H9 (cell line): ENCODE measurements at regions not wholly inside any gene's neighbourhood (a gene's known extent, or its start where the extent isn't known, plus 50 kb on each side); places are given as distances from the start of the nearest gene placed in this dataset.

ENCODE experiments used
- DNase-seq: peaks from one replicate; pipeline ENCODE4 v3.0.0-alpha.2; 2017
- H2AFZ ChIP-seq: one replicate; pipeline ENCODE4 v1.6.1; 2013; ENCODE audit warnings: mild to moderate bottlenecking, low read length, control low read depth, moderate library complexity
- H2AK5ac ChIP-seq: 2 replicates; pipeline ENCODE4 v1.6.1; 2013; ENCODE audit warnings: low read length, control low read depth, mixed read lengths; ENCODE audit not compliant: insufficient read length
- H2BK120ac ChIP-seq: one replicate; pipeline ENCODE4 v1.6.1; 2013; ENCODE audit warnings: low read depth, mild to moderate bottlenecking, low read length, control low read depth, inconsistent platforms; ENCODE audit not compliant: poor library complexity, severe bottlenecking
- H2BK12ac ChIP-seq: 2 replicates; pipeline ENCODE4 v1.6.1; 2013; ENCODE audit warnings: low read length, control low read depth, mixed read lengths, low read depth; ENCODE audit not compliant: insufficient read length
- H2BK15ac ChIP-seq: 2 replicates; pipeline ENCODE4 v1.6.1; 2013; ENCODE audit warnings: low read depth, low read length, control low read depth
- H2BK20ac ChIP-seq: one replicate; pipeline ENCODE4 v1.6.1; 2013; ENCODE audit warnings: low read depth, mild to moderate bottlenecking, low read length, control low read depth, inconsistent platforms; ENCODE audit not compliant: poor library complexity, severe bottlenecking
- H2BK5ac ChIP-seq: 2 replicates; pipeline ENCODE4 v1.6.1; 2013; ENCODE audit warnings: low read length, control low read depth, mixed read lengths; ENCODE audit not compliant: insufficient read length
- H3K14ac ChIP-seq: 2 replicates; pipeline ENCODE4 v1.6.1; 2013; ENCODE audit warnings: low read length, control low read depth; ENCODE audit not compliant: insufficient read depth
- H3K18ac ChIP-seq: 2 replicates; pipeline ENCODE4 v1.6.1; 2013; ENCODE audit warnings: low read depth, mild to moderate bottlenecking, mixed read lengths, low read length, control low read depth; ENCODE audit not compliant: insufficient read length
- H3K23ac ChIP-seq: 2 replicates; pipeline ENCODE4 v1.6.1; 2013; ENCODE audit warnings: low read length, control low read depth, mixed read lengths, low read depth; ENCODE audit not compliant: insufficient read length
- H3K23me2 ChIP-seq: 2 replicates; pipeline ENCODE4 v1.6.1; 2013; ENCODE audit warnings: low read depth, mild to moderate bottlenecking, mixed read lengths, low read length, control low read depth; ENCODE audit not compliant: insufficient read length, poor library complexity, severe bottlenecking
- H3K27ac ChIP-seq: 2 replicates; pipeline ENCODE4 v1.5.1; 2013; ENCODE audit warnings: low read length, control low read depth, mixed read lengths, low read depth; ENCODE audit not compliant: insufficient read length
- H3K27me3 ChIP-seq: 2 replicates; pipeline ENCODE4 v1.6.1; 2013; ENCODE audit warnings: low read length, control low read depth, inconsistent platforms; ENCODE audit not compliant: insufficient read depth
- H3K4ac ChIP-seq: 2 replicates; pipeline ENCODE4 v1.6.1; 2013; ENCODE audit warnings: low read depth, mild to moderate bottlenecking, control low read depth, inconsistent platforms, low read length, moderate library complexity
- H3K4me1 ChIP-seq: 2 replicates; pipeline ENCODE4 v1.6.1; 2013; ENCODE audit warnings: low read length, control low read depth, inconsistent platforms; ENCODE audit not compliant: insufficient read depth
- H3K4me2 ChIP-seq: 2 replicates; pipeline ENCODE4 v1.6.1; 2013; ENCODE audit warnings: low read length, control low read depth, mixed read lengths; ENCODE audit not compliant: insufficient read length, insufficient read depth
- H3K56ac ChIP-seq: 2 replicates; pipeline ENCODE4 v1.6.1; 2013; ENCODE audit warnings: low read depth, mild to moderate bottlenecking, mixed read lengths, low read length, control low read depth; ENCODE audit not compliant: insufficient read length
- H3K79me1 ChIP-seq: 2 replicates; pipeline ENCODE4 v1.6.1; 2013; ENCODE audit warnings: low read depth, mild to moderate bottlenecking, moderate library complexity, low read length, control low read depth, inconsistent platforms; ENCODE audit not compliant: insufficient read depth, poor library complexity, severe bottlenecking
- H3K79me2 ChIP-seq: 2 replicates; pipeline ENCODE4 v1.6.1; 2013; ENCODE audit warnings: low read length, control low read depth, inconsistent platforms; ENCODE audit not compliant: insufficient read depth
- H3K9ac ChIP-seq: 2 replicates; pipeline ENCODE4 v1.6.1; 2013; ENCODE audit warnings: low read length, control low read depth, mixed read lengths; ENCODE audit not compliant: insufficient read length; ENCODE audit errors: extremely low read depth
- H3K9me3 ChIP-seq: one replicate; pipeline ENCODE4 v1.6.1; 2013; ENCODE audit warnings: low read depth, low read length, inconsistent platforms; ENCODE audit not compliant: control insufficient read depth
- H3T11ph ChIP-seq: one replicate; pipeline ENCODE4 v1.6.1; 2013; ENCODE audit warnings: mild to moderate bottlenecking, low read length, control low read depth, inconsistent platforms
- H4K20me1 ChIP-seq: one replicate; pipeline ENCODE4 v1.6.1; 2013; ENCODE audit not compliant: control insufficient read depth, insufficient read length, insufficient read depth
- H4K5ac ChIP-seq: 2 replicates; pipeline ENCODE4 v1.6.1; 2013; ENCODE audit warnings: low read depth, mild to moderate bottlenecking, mixed read lengths, low read length, control low read depth; ENCODE audit not compliant: insufficient read length
- H4K8ac ChIP-seq: replicated peaks from 2 replicates; pipeline ENCODE4 v1.6.1; 2013; ENCODE audit warnings: low read length, control low read depth, mixed read lengths, low read depth; ENCODE audit not compliant: insufficient read length
- H4K91ac ChIP-seq: 2 replicates; pipeline ENCODE4 v1.6.1; 2013; ENCODE audit warnings: low read depth, mild to moderate bottlenecking, moderate library complexity, mixed read lengths, low read length, control low read depth; ENCODE audit not compliant: insufficient read length
- H3K27ac Mint-ChIP-seq, 3 experiments: 2 replicates in 2 of 3; 3 replicates in 1 of 3; pipeline ENCODE4 v1.8.0; 2020 to 2021; ENCODE audit warnings: mixed read lengths in 3 of 3, mild to moderate bottlenecking in 1 of 3, moderate library complexity in 1 of 3
- H3K27me3 Mint-ChIP-seq: 2 replicates; pipeline ENCODE4 v1.8.0; 2021; ENCODE audit warnings: low read depth, mild to moderate bottlenecking, moderate library complexity, mixed read lengths
- H3K36me3 Mint-ChIP-seq, 3 experiments: 2 replicates in 2 of 3; 3 replicates in 1 of 3; pipeline ENCODE4 v1.8.0; 2020 to 2021; ENCODE audit warnings: low read depth in 3 of 3, mixed read lengths in 3 of 3; ENCODE audit not compliant: insufficient read depth in 1 of 3
- H3K4me1 Mint-ChIP-seq, 2 experiments: 2 replicates each; pipeline ENCODE4 v1.8.0; 2020; ENCODE audit warnings: mixed read lengths in 2 of 2
- H3K4me3 Mint-ChIP-seq, 2 experiments: 2 replicates in 1 of 2; 3 replicates in 1 of 2; pipeline ENCODE4 v1.8.0; 2020 to 2021; ENCODE audit warnings: mild to moderate bottlenecking in 2 of 2, mixed read lengths in 2 of 2, moderate library complexity in 1 of 2
- H3K9me3 Mint-ChIP-seq, 2 experiments: 2 replicates in 1 of 2; 3 replicates in 1 of 2; pipeline ENCODE4 v1.8.0; 2020; ENCODE audit warnings: mild to moderate bottlenecking in 2 of 2, mixed read lengths in 2 of 2, moderate library complexity in 1 of 2
- CTCF ChIP-seq: fragments of 200-600 bp; sonication (generic); conservative IDR thresholded peaks from 3 replicates; pipeline ENCODE4 v1.8.0; 2021; ENCODE audit warnings: antibody characterized with exemption, mild to moderate bottlenecking
- WGBS: extraction: QIAGEN DNeasy Blood & Tissue Kit; methylation state at CpG from one replicate; pipeline ENCODE4 v1.1.7; 2013; ENCODE audit warnings: missing lambda C conversion rate, low lambda C conversion rate, mixed read lengths; ENCODE audit not compliant: insufficient read length; ENCODE audit errors: extremely low coverage; 5-methylcytosine and 5-hydroxymethylcytosine counted together

GRCh38 chr10:117938104-117938503 is 108.6 kb downstream of the RAB11FIP2 start:
- H3T11ph ChIP-seq, result no peak overlapping the region
- no peak overlapping the region for H3K23ac ChIP-seq
- H2AFZ ChIP-seq, result no peak overlapping the region
- Mint-ChIP-seq H3K4me1 (peaks cover 24 to 27% of the 10 kb centered on the region in 2 experiments), H3K27me3 (peaks cover 3% of the 10 kb centered on the region; the same call in 1 of the 2 replicates), H3K27ac (no peak overlapping the region), H3K4me3 (no peak overlapping the region), H3K36me3 (no peaks in the 10 kb centered on the region), H3K9me3 (no peaks in the 10 kb centered on the region)
- H3K79me2 ChIP-seq, result no peaks in the 10 kb centered on the region
- no peak overlapping the region for H3K4me2 ChIP-seq
- H3K27ac ChIP-seq, result no peak overlapping the region
- H3K18ac ChIP-seq, result no peak overlapping the region
- no peak overlapping the region for H2BK20ac ChIP-seq
- no peak overlapping the region for H3K14ac ChIP-seq
- H3K56ac ChIP-seq, result no peak overlapping the region
- H4K91ac ChIP-seq, result no peak overlapping the region
- no peaks in the 10 kb centered on the region for H3K79me1 ChIP-seq
- no peak overlapping the region for H2BK12ac ChIP-seq
- no peaks in the 10 kb centered on the region for H3K27me3 ChIP-seq
- H2AK5ac ChIP-seq, result no peak overlapping the region
- no peak for TF ChIP-seq CTCF
- H3K23me2 ChIP-seq, result no peaks in the 10 kb centered on the region
- no peak overlapping the region for H4K5ac ChIP-seq
- H3K4me1 ChIP-seq, result peaks cover 5% of the 10 kb centered on the region; the same call in 1 of the 2 replicates
- no peak overlapping the region for H2BK15ac ChIP-seq
- H3K9ac ChIP-seq, result no peak overlapping the region
- H3K9me3 ChIP-seq, result no peaks in the 10 kb centered on the region
- H4K20me1 ChIP-seq, result no peaks in the 10 kb centered on the region
- DNase-seq, result no peak
- no peak overlapping the region for H3K4ac ChIP-seq
- no CpG with 5 or more reads among the region's 4 CpGs for WGBS
- no peak overlapping the region for H4K8ac ChIP-seq
- H2BK5ac ChIP-seq, result no peak overlapping the region
- no peak overlapping the region for H2BK120ac ChIP-seq
